HFF-Myc (cell line): ENCODE measurements at regions not wholly inside any gene's neighbourhood (a gene's known extent, or its start where the extent isn't known, plus 50 kb on each side); places are given as distances from the start of the nearest gene placed in this dataset.
"Not testable (repeated sequence)": the region's sequence is repeated elsewhere in the genome, so short reads cannot be mapped to it uniquely, and the experiment has no call there.

Experiments used
- DNase-seq: peaks from one replicate; pipeline ENCODE4 v3.0.0-alpha.2; 2011; ENCODE audit warnings: low read depth; ENCODE audit errors: extremely low read depth
- H3K4me3 ChIP-seq: replicated peaks from 2 replicates; pipeline ENCODE4 v1.5.1; 2011; ENCODE audit warnings: low read depth, mild to moderate bottlenecking, control low read depth, low read length
- TF ChIP-seq, protein P1 (sequence below): IDR thresholded peaks from 2 replicates; pipeline ENCODE4 v1.5.1; 2012; ENCODE audit warnings: mild to moderate bottlenecking, low read depth, low read length, control low read depth; ENCODE audit errors: missing control alignments

DNA sequence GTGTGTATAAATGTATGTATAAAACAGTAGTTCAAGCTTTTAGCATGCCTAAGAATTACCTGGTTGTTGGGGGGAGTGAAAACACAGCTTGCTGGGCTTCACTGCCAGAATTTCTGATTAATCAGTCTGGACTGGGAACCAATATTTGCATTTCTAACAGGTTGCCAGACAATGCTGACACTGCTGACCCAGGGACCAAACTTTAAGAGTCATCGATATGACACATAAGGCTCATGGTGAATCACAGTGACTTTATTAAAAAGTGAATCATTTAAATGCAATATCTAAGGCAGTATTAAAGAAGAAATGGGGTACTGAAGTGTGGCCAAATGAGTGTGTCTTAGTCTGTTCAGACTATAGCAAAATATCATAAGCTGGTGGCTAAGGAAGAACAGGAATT lies 195.9 kb upstream of the DTNA start:
- TF ChIP-seq, protein P1, sequence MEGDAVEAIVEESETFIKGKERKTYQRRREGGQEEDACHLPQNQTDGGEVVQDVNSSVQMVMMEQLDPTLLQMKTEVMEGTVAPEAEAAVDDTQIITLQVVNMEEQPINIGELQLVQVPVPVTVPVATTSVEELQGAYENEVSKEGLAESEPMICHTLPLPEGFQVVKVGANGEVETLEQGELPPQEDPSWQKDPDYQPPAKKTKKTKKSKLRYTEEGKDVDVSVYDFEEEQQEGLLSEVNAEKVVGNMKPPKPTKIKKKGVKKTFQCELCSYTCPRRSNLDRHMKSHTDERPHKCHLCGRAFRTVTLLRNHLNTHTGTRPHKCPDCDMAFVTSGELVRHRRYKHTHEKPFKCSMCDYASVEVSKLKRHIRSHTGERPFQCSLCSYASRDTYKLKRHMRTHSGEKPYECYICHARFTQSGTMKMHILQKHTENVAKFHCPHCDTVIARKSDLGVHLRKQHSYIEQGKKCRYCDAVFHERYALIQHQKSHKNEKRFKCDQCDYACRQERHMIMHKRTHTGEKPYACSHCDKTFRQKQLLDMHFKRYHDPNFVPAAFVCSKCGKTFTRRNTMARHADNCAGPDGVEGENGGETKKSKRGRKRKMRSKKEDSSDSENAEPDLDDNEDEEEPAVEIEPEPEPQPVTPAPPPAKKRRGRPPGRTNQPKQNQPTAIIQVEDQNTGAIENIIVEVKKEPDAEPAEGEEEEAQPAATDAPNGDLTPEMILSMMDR, result no peak
- no peak for DNase-seq
- H3K4me3 ChIP-seq, result no peak overlapping the region

DNA sequence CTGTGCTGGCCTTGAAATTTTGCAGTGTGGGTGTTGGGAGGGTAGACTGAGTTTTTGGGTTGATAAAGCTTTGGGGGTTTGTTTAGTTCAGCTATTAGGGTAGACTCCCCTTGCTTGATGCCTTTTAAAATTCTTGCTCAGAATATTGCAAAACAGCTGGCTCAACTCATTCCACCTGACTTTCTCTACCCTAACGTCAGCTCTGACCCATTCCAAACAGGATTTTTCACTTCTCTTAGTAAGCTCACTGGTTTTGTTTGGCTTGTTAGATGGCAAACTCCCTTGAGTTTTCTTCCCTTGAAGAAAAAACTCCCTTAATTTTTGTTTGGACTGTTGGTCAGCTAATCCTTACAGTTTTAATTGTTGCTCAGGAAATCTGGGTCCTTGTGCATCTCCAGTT lies 195.1 kb upstream of the DTNA start:
- H3K4me3 ChIP-seq, result no peak overlapping the region
- TF ChIP-seq, protein P1, result no peak

DNA sequence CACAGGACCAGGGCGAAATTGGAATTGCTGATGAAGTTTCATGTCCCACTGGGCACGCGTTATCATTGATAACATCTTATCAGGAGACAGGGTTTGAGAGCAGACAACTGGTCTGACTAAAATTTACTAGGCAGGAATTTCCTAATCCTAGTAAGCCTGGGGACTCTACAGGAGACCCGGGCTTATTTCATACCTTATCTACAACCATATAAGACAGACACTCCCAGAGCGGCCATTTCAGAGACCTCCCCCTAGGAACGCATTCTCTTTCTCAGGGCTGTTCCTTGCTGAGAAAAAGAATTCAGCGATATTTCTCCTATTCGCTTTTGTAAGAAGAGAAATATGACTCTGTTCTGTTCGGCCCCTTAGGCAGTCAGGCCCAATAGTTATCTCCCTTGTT lies 193.7 kb upstream of the DTNA start:
- H3K4me3 ChIP-seq, DNase-seq: not testable (repeated sequence)

More for the DNA sequence above, 195.1 kb upstream of the DTNA start:
- DNase-seq, result no peak

DNA sequence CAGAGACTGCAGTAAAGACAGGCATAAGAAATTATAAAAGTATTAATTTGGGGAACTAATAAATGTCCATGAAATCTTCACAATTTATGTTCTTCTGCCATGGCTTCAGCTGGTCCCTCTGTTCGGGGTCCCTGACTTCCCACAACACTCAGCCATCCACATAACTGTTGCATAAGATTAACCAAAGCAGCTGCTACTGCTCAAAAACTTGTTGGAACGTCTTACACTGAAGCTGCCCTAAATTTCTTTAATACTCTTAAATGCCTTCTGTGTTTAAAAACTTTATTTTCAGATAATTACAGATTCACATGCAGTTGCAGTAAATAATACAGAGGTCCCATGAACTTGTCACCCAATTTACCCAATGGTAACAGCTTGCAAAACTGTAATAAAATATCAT lies 193.1 kb upstream of the DTNA start:
- H3K4me3 ChIP-seq, DNase-seq: not testable (repeated sequence)

DNA sequence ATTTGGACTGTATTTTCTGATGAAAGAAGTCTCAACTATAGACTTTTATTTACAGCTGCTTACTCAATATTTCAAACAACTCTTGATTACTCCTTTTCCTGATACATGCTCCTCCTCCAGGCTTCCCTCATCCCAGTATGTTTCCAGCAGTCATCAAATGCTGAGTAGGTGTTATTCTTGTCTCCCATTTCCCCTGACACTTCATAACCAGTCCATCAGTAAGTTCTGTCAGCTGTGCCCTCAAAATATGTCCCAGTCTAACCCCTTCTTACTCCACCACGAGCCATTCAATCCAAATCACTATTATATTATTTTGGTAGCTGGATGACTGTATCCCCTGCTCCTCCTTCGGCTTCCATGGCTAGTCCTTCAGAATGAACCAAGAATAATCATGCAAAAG lies 189.1 kb upstream of the DTNA start:
- TF ChIP-seq, protein P1, result no peak
- no peak for DNase-seq

DNA sequence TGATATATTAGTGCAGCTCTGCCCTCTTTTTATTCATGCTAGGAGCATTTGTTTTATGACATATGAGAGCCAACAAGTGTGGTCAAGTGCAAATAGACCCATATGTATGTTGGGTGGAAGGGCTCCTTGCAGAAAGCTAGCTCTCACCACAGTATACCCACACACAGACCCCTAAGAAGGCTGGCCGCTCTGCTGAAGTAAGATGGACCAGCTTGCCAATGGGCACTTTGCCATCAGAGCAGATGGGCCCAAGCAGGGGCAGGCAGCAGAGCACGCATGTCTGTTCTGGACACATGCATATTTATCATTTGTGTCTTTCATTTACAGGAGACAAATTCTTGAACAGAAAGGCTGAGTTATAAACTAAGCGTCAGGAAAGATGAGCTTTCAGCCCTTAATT lies 187.5 kb upstream of the DTNA start:
- H3K4me3 ChIP-seq, result no peak overlapping the region
- no peak for DNase-seq
- TF ChIP-seq, protein P1, result no peak

More for the DNA sequence above, 189.1 kb upstream of the DTNA start:
- H3K4me3 ChIP-seq, result no peak overlapping the region

DNA sequence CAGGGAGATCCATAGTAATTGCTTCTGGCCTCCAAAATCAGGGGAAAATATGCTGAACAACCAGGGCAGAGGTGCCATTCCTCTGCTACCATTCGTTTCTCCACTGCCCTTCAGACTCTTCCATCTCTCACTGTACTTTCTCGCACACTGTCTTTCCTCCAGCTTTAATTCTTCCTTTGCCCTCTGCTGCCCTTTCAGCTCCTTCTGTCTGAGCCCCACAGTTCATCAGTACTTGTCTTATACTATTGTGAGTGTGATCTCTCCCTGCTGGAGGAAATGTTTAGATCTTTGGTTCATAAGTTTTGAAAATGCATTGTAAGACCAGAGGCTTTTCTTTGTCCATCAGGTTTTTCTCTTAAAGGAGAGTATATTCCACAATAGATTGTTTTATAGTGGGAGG lies 184.9 kb upstream of the DTNA start:
- TF ChIP-seq, protein P1, result no peak
- H3K4me3 ChIP-seq, result no peak overlapping the region
- no peak for DNase-seq

DNA sequence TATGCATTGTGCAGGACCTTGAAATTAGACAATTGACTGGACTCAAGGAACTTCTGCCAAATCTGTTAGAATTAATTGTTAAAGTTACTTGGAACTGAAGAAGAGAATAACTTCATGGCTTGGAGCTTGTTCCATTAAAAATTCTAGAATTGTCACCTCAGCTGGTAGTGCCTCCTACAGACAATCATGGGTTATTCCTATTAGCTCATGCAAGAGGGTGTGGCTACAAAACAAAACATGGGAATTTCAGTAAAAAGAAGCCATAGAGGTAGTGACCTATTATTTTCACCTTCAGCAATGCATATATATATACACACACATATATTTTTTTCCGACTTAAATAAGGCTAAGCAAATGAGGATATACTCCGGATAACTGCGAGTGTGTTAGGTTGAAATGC lies 181.9 kb upstream of the DTNA start:
- DNase-seq, result no peak
- no peak overlapping the region for H3K4me3 ChIP-seq
- TF ChIP-seq, protein P1, result no peak
